PC-3 (cell line): ENCODE measurements at regions not wholly inside any gene's neighbourhood (a gene's known extent, or its start where the extent isn't known, plus 50 kb on each side); places are given as distances from the start of the nearest gene placed in this dataset.

Source experiments
- EZH2 ChIP-seq: fragments of 300-600 bp; sonication (generic); IDR thresholded peaks from one replicate; pipeline ENCODE4 v1.6.1; 2017; ENCODE audit warnings: antibody characterized with exemption, mild to moderate bottlenecking, low read length; ENCODE audit not compliant: unreplicated experiment
- EZH2phosphoT487 ChIP-seq: fragments of 300-600 bp; sonication (generic); IDR thresholded peaks from 2 replicates; pipeline ENCODE4 v1.6.1; 2018; ENCODE audit warnings: mild to moderate bottlenecking, antibody characterized with exemption, low read length, borderline replicate concordance
- TF ChIP-seq, protein P1 (sequence below): fragments of 300-600 bp; sonication (generic); conservative IDR thresholded peaks from 2 replicates; pipeline ENCODE4 v1.5.1; 2017; ENCODE audit warnings: antibody characterized with exemption, low read depth, mild to moderate bottlenecking, low read length

DNA sequence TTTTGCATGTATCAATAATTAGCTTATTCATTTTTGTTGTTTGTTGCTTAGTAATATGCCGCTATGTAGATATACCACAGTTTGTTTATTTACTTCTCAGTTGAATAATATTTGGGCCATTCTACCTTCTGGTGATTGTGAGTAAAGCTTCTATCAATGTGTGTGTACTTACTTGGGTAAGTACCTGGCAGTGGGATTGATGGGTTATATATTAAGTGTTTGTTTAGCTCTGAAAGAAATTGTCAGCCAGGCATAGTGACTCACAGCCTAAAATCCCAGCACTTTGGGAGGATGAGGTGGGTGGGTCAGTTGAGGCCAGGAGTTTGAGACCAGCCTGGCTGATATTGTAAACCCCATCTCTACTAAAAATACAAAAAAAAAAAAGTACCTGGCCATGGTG, 975.7 kb upstream of the MBL2 start:
- TF ChIP-seq, protein P1, sequence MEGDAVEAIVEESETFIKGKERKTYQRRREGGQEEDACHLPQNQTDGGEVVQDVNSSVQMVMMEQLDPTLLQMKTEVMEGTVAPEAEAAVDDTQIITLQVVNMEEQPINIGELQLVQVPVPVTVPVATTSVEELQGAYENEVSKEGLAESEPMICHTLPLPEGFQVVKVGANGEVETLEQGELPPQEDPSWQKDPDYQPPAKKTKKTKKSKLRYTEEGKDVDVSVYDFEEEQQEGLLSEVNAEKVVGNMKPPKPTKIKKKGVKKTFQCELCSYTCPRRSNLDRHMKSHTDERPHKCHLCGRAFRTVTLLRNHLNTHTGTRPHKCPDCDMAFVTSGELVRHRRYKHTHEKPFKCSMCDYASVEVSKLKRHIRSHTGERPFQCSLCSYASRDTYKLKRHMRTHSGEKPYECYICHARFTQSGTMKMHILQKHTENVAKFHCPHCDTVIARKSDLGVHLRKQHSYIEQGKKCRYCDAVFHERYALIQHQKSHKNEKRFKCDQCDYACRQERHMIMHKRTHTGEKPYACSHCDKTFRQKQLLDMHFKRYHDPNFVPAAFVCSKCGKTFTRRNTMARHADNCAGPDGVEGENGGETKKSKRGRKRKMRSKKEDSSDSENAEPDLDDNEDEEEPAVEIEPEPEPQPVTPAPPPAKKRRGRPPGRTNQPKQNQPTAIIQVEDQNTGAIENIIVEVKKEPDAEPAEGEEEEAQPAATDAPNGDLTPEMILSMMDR, result no peak
- TF ChIP-seq EZH2, result no peak
- no peak for TF ChIP-seq EZH2phosphoT487
